ENCODE measurements at regions not wholly inside any gene's neighbourhood (a gene's known extent, or its start where the extent isn't known, plus 50 kb on each side); places are given as distances from the start of the nearest gene placed in this dataset.

DNA sequence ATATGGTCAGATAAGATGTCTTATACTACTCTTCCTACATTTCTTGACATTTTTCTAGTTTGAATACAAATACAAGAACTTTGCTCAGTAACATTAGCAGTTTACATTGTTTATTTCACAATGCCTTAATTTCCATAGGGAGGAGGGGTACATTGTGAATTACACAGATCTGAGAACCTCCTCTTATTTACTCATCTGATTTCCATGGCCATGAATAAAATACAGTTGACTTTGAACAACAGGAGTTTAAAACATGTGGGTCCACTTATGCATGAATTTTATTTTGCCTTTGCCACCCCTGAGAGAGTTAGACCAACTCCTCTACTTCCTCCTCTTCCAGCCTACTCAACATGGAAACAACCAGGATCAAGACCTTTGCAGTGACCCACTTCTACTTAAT is 67.7 kb downstream of the MGST1 start:
- DNase-seq, result no peak

- no peak for DNase-seq
Observed at GRCh38 chr12:16417058-16417457, 69.6 kb downstream of the MGST1 start.

GRCh38 chr12:16421806-16422205 is 74.4 kb downstream of the MGST1 start:
- no peak for DNase-seq

DNA sequence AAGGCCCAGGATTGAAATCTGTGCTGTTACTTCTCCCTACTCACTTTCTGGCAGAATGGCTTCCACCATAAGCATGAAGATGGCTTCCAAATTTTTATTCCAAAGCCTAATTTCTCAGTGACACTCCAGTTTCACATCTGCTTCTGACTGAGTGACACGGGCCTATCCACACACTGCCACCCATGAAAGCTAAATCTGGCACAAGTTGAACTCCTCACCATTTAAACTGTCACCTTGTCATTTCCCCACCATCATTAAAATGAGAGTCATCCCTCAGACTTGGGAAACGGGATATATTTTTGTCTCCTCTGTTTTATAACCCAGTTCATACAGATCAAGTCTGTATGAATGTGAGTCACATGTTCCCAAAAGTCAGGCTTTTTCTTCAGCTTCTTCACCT is 77.1 kb downstream of the MGST1 start:
- DNase-seq, result no peak

GRCh38 chr12:16435875-16436554 is 88.6 kb downstream of the MGST1 start:
- no peak for DNase-seq

DNA sequence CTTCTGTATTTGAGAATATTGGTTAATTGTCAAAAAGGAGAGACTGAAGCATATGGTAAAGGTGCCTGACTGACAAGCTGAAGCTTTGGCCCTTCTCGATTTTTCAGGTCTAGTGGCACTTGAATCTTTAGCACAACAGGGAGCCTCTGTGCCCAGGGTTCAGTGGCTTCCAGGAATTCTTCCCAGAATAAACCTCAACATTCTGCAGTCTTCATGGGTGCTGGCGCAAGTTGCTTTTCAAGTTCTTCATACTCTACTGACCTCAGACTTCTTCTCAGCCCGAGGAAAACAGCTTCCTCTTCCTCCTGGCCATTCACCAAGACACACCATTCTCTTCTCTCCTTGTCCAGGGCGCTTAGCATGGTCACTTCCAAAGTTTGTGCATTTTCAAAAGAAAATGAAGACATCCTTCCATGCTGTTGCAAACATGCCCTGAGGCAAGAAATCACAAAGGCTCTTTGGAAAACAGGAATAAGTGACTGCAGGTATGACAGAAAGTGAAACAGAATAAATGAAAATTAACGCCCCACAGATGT is 89.9 kb downstream of the MGST1 start:
- DNase-seq, result no peak

DNA sequence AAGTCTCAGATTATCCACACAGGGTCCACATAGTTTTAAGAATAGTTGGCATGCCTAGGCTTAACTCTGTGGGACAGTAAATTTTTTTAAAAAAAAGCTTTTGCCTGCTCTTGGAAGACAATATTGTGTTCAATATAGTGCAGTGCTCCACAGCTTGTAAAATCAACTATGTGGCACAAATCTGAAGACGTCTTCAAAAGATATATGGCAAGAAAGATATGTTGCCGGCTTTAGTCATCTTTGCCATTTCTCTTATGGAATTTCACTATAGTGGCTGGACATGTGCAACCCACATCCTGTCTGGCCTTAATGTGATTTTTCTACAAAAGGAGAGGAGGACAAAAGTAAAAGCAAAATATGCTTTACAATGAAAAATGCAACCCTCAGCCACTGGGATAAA is 90.5 kb downstream of the MGST1 start:
- no peak for DNase-seq

GRCh38 chr12:16449459-16449858 is 102.0 kb downstream of the MGST1 start:
- DNase-seq, result no peak

DNA sequence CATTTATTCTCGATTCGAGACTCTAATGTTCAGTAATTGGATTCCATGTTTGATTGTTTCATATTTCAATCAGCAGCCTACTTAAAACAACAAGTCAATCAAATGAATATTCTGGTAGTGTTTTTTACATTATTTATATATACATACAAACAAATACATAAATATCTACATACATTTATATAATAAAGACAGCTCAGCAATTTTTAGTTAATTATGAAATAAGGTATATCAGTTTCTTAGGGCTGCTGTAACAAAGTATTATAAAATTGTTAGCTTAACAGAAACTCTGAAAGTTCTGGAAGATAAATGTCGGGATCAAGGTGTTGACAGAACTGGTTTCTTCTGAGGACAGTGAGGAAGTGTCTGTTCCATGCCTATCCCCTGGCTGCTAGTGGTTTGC is 105.9 kb downstream of the MGST1 start:
- DNase-seq, result no peak

- no peak for DNase-seq
Observed at GRCh38 chr12:16454481-16454880, 107.0 kb downstream of the MGST1 start.

- DNase-seq, result no peak
Observed at GRCh38 chr12:16458521-16459078, 111.2 kb downstream of the MGST1 start.

DNA sequence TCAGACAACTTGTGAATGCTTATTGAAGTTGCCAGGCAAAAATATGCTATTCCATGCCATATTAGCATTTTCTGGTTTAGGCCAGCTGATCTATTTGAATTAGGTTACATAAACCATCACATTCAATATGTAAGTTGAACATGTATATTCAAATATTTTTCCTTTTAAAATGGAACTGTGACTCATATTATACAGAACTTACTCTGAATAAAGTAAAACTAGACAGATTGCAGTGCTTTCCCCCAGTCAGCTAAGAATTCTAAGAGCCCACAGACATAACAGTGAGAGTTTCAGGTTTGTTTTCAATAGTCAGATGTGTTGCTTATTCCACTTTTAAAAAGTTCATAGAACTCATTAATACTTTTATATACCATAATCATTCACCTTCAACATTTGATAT is 119.8 kb downstream of the MGST1 start:
- no peak for DNase-seq

GRCh38 chr12:16472631-16473030 is 125.2 kb downstream of the MGST1 start:
- DNase-seq, result peak; percentile 28

DNA sequence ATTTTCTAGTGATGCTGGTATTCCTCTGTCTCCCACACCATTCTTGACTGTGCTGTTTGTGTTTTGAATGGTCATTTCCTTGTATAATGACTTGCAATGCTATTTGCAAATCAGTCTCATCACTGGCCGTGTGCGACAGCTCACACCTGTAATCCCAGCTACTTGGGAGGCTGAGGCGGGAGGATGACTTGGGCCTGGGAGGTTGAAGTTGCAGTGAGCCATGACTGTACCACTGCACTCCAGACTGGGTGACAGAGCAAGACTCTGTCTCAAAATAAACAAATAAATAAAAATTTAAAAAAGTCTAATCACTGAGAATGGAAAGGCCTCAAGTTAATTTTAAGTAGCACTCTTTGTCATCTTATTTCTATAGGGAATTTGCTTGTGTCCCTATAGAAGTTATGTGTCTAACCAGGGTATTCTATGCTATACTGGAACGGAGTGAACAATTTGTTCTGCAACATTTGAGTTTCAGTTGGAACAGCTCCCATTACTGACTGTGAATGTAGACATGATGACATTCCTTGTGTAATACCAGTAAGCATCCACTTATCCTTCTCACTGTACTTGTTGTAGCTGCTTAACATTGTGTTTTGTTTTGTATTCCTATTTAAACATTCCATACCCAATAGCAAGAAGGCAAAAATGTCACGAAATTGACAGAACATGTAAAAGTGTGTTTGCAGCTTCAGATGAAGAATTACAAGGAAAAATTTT is 126.3 kb downstream of the MGST1 start:
- DNase-seq, result peak; percentile 91

GRCh38 chr12:16474801-16475200 is 127.4 kb downstream of the MGST1 start:
- DNase-seq, result peak; percentile 36

DNA sequence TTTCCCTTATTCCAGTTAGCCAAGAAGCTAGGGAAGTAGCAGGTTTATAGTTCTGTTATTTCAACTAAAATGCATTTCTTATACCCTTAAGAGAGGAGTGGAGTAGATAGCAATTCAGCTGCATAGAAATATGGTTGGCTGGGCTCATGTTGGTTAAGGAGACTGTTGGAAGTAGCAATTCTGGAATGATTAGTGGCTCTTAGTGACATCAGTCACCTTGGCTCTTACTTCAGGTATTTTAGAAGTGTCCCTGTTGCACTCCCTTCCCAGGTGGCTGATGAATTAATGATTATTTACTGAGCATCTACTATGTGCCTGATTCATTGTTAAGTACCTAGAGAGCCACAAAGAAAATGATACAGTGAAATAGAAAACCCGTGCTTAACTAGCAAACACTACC is 128.1 kb downstream of the MGST1 start:
- DNase-seq, result peak; percentile 40

- DNase-seq, result no peak
Observed at GRCh38 chr12:16482726-16483125, 123.2 kb downstream of the LMO3 start.

GRCh38 chr12:16492240-16492639 is 113.7 kb downstream of the LMO3 start:
- no peak for DNase-seq

- DNase-seq, result no peak
Observed at GRCh38 chr12:16492820-16493797, 112.9 kb downstream of the LMO3 start.

- no peak for DNase-seq
Observed at GRCh38 chr12:16495196-16495595, 110.8 kb downstream of the LMO3 start.
